HG03139 (cell line): ENCODE measurements at regions not wholly inside any gene's neighbourhood (a gene's known extent, or its start where the extent isn't known, plus 50 kb on each side); places are given as distances from the start of the nearest gene placed in this dataset.

Experiments used
- ATAC-seq: cut with Tn5 transposase; IDR thresholded peaks from one replicate; pipeline ENCODE4 v1.9.1; 2021; ENCODE audit not compliant: unreplicated experiment

DNA sequence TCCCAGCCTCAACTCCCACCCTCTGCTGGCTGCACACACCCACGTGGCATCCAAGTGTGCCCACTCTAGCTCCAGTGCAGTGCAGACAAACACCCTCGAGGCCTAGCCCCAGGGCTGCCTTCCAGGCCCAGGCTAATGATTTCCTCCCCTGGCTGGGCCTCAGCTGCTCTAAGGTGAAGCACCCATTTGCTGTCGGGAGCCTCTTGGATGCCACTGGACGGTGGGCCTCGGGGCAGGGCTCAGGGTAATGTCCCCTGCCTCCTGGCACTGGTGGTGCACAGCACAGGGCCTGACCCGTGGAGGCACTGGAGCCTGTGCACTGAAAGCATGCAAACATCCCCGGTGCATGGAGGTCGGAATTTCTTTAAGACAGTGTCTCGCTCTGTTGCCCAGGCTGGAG, 635.2 kb downstream of the TBC1D22A start:
- no peak for ATAC-seq

DNA sequence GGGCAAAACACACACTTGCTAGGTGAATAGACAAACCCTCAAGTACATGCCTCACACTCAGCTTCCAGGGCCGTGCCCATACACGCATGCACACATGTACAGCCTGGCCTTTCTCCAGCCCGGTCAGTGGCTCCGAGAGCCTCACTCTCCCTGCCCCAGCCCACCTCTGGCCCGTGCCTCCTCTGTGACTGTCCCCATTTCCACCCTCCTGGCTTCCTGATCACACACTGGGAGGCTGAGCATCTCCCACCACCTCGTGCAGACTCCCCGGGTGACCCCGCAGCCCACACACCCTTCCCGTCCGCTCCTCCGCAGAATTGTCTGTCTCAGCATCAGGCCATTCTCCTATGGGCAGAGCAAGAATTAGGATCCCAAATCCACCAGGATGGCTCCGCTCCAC, 634.1 kb downstream of the TBC1D22A start:
- ATAC-seq, result no peak

DNA sequence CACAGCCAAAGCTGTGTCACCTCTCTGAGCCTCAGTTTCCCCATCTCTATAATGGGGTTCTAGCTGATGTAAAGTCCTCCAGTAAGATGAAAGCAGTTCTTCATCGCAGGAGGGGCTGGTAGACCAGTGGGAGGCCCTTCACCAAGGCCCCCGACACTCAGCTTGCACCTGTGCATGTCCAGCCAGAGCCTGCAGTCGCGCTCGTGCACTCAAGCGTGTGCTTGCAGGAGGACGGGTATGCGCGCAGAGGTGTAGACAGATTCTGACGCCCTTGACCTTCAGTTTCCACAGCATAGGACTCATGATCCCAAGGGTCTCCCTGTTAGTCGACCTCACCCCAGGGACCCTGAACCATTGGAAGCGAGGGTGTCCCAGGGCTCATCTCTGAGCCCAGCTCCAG, 633.7 kb downstream of the TBC1D22A start:
- no peak for ATAC-seq

DNA sequence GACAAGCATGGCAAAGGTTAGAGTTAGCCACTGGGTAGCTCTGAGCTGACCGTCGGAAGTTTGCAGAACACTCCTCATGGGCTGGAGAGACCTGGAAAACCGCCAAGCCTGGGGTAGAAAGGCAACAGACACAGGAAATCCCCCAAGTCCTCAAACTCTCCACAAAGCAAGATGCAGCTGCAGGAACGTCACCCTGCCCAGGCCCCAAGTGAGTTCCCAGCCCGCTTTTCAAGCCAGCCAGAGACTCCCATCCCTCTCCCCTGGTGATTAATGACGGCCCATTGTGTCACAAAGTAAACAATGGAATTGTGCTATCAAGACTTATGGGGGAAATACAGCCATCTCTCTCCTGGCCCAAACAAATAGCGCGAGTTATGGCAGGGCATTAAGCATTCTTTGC, 633.0 kb downstream of the TBC1D22A start:
- ATAC-seq, result no peak

DNA sequence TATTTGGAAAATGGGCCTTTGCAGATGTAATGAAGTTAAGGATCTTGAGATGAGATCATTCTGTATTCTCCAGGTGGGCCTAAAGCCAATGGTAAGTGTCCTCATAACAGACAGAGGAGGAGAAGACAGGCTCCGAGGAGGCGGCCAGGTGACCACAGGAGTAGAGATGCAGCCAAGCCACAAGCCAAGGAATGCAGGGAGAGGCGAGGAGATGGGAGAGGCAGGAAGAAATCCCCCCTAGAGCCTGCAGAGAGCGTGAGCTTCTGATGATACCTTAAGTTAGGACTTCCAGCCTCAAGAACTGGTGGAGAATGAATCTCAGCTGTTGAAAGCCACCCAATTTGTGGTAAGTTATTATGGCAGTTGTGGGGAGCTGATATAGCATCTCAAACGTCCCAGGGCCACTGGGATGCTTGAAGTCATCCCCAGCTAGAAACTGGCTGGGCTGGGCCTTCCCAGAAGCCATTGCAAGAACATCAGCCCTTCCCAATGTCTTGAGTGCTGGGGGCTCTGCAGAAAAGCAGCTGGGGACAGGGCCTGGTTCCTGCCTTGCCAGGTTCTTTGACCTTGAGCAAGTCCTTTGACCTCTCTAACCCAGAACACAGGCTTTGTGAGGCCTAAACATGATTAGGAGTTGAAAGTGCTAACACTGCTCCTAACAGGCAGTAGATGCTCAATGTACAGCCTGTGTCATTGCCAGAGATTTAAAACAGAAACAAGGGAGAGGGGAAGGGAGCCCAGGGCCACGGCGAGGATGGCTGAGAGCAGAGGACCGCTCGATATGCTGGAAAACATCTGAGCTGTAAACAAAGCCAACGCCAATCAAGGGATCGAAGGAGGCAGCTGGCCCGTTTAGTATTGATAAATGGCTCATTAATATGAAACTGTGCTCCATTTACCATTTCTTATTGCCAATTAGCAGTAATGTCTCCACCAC, 632.3 kb downstream of the TBC1D22A start:
- ATAC-seq, result no peak

DNA sequence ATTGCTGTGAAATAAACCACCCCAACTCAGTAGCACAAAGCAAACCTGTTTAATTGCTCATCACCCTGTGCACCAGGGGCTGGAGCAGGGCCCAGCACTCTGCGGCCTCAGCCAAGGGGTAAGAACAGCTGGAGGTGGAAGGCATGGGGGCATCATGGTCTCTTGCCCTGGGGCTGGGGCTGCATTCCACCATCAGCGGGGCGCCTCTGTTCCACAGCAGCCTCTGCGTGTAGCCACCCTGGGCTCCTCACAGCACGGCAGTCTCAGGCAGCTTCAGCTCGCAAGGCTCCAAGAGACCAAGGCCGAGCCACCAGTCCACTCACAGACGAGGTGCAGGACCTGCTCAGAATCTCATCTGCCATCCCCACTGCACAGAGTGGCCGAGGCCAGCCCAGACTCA, 630.7 kb downstream of the TBC1D22A start:
- ATAC-seq, result no peak

DNA sequence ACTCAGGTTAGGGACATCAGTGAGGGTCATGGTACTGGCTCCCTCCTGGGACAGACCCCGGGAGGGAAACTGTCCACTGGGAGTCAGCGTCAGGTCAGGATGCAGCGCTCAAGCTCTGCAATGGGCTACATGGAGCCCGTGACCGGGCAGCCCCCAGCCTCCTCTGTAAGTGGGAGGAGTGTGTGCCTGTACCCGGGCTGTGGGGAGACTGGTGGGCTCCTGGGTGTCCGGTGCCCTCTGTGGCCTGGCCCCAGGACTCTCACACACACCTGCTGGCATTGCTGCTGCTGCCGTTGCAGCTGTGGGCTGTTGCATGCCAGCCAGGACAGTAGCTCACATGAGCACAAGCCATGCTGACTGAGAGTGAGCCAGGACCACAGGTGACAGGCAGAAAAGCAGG, 630.3 kb downstream of the TBC1D22A start:
- ATAC-seq, result no peak

DNA sequence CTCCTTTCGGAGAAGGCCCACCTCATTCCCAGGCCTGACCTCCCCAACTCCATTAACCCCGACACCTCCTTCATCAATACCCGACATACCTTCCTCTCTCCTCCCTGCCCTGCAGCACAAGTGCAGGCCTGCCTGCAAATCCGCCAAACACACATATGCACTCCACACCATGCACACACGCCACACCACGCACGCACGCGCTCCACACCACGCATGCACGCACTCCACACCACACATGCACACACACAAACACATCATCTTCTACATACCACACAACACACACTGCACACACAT, 629.6 kb downstream of the TBC1D22A start:
- no peak for ATAC-seq

DNA sequence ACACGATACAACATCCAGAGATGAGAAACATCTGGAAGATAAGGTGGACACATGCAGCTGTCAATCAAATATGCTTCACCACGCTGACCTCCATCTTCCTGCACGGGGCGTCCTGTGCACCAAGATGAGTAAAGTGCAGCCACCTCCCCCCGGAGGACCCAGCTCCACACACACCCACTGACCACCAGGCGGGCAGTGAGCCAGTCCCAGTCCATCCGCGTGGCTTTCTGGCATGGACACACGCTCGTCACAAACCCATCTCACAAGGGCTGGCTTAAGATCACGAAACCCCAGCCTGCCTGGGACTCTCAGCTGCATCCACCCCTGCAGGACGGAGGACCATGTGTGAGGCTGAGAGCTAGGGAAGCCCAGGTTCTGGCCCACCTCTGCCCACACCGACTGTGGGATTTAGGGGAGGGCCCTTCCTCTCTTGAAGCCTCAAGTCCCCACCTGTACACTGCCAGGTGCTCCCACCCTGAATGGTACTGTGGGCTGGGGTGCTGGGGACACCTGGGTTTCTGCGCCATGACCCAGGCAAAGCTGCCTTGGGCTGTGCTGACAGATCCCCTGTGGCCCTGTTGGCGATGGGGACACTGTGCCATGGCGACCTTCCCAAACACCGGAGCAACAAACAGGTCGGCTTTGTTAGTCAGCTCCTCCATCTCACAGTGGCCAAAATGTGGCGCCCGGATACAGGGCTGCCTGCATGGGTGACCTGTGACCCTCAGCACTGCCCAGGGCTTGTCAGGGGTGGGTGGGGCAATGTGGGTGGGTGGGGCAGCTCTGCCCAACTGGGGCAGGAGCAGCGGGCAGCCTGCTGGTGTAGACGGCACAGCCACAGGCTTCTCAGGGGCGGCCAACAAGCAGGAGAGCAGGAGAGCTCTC, 629.0 kb downstream of the TBC1D22A start:
- ATAC-seq, result no peak

DNA sequence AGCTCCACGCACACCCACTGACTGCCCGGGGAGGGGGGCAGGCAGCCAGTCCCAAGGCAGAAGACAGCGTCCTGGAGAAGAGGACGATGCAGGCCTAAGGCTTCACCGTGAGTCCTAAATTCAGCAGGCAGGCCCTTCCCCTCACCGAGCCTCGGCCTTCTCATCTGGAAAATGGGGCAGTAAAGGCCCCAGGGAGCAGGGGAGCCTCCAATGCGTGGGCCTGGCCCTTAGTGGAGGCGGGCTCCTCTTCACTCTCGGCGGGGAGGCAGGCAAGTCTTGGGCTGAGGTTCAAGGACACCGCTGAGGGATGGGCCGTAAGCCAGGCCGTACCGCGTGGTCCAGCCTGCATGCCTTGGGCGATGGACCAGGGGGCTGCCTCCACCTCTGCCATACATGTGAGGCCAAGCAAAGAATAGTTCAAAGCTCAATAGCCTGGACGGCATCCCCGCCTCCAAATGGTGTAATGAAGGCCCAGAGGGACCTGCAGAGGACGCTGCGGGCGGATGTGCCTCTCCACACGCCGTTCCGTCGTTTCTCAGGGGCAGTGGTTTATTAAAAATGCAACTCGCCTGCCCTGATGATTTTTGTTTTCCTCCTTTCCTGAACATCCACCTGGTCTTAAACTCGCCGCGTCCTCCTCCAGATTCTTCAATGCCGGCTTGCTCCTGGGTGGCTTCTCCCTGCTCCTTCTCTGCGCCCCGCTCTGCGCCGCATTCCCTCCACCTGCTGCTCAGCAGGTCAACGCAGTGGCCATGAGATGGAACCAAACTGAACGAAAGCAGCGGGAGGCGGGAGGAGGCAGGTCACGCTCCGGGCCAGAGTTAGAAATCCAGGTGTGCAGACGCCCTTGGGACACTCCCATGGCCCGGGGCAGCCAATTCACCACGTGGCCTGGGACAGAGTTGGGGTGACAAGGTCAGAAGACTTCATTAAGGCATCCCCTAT, 627.8 kb downstream of the TBC1D22A start:
- no peak for ATAC-seq

DNA sequence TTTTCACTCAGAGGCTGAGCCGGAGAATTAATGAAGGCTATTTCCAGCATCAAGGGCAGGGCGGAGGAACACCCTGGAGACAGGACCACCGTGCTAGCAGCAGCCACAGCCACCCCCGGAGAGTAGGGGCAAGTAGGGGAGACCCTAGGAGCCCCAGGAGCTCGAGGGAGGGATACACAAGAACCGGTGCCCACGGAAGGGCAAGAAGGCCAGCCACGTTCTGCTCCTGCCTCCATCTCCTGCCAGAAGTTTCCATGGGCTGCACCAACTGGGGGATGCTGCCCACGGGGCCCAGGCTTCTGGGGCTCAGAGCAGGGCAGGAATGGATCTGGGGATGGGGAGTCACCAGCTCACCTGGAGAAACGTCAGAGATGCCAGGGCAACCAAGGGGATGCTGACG, 626.8 kb downstream of the TBC1D22A start:
- no peak for ATAC-seq

DNA sequence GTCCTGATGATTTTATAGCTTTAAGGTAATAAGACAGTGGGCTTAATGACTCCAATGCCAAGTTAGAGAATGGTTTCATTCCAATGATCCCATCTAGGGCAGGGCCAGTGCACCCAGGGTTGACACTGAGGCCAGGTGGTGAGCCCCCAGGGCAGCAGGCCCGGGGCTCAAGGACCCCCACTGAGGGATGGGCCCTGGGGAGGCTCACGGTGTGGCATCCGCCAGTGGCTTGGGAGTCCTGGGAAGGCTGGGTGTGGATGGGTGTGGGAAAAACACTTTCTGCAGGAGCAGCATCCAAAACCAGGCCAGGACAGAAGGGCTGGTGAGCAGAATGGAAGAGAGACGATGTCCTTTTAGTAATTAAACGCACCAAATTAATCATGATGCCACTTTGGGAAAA, 626.3 kb downstream of the TBC1D22A start:
- ATAC-seq, result no peak

DNA sequence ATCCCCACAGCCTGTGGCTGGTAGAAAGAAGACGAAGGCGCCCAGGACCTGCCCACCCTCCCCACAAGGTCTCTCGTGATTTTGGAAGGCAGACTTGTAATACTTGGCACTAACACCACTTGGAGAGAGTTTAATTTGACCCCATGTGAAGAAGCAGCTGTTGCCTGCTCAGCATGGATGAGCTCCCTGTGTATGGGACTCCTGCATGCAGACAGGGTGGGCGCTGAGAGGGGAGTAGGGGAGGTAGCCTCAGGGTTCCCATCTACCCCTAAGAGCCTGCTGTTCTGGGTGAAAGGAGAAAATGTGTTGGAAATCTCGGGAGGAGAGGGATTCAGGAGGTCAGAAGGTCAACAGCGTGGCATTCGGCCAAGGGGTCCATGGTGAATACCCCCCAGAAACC, 625.9 kb downstream of the TBC1D22A start:
- no peak for ATAC-seq

DNA sequence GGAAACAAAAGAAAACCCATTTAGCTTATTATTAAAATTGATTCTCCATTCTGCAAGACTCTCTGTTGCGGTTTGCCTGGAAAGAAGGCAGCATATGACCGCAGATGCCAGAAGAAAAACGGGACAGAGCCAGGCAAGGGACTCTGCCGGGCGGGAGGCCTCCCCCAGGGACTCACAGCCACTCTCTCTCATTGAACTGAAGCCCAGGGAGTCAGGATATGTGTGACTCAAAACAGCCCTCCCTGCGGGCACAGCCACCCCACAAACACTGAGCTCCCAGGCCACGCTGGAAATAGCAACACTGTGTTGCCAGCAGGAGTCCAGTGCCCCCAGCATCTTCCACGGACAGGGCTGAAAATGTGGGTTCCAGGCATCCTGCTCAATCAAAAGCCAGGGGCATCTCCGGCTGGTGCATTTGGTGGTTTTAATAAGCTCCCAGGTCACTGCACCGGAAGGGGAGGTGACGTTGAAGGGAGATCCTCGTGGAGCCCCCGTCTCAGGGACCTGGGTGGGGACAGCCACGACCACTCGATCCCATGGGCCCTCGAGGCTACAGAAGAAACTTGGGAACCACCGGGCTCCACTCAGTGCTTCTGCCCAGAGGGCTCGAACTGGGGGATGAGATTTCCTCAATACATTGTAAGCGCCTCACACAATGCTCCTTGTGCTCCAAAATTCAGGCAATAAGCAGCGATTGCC, 624.5 kb downstream of the TBC1D22A start:
- no peak for ATAC-seq

DNA sequence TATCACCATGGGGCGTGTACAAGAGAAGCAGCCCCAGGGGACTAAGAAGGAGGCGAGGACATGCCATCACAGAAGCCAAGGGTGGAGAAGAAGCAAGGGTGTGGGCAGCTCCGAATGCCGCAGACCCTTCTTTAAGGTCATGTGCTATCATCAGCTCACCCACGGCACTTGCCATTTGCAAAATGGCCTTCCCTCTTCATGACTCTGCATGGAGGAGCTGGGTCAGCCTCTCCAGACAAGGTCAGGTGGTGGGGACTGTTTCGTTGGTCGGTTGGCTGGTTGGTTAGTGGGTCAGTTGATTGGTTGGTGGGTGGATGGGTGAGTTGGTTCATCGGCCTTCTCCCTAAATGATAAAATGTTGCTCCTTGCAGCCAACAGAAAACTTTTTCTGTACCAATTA, 622.5 kb downstream of the TBC1D22A start:
- ATAC-seq, result no peak

DNA sequence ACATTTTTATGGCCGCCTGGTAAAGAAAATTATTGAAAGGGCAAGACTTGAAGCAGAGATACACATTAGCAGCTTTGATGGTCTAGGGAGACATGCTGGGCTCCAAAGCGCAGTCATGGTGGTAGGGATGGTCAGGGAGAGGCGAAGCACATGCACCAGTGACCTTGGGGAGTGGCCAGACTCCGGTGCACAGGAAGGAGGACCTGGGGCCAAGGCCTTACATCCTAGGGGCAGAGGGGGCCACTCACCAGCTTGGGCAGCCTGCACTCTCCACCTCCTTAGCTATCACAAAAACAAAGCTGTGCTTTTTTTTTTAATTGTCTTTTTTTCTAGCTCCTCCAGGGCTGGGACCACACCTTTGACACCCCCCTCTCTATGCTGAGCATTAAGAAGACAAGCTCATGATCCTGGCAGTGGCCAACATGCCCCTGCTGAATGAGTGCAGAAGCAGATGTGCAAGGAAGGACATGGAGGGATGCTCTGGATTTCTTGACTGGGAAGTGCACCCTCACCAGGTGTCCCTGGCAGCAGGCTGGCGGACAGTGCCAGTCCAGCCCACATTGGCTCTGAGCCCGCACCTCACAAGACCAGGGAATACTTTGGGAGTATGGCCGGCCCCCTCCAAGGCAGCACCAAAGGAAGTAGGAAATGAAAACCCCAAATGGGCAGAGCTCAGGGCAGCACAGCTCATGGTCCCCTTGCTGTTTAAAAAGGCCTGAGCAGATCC, 619.9 kb downstream of the TBC1D22A start:
- no peak for ATAC-seq

DNA sequence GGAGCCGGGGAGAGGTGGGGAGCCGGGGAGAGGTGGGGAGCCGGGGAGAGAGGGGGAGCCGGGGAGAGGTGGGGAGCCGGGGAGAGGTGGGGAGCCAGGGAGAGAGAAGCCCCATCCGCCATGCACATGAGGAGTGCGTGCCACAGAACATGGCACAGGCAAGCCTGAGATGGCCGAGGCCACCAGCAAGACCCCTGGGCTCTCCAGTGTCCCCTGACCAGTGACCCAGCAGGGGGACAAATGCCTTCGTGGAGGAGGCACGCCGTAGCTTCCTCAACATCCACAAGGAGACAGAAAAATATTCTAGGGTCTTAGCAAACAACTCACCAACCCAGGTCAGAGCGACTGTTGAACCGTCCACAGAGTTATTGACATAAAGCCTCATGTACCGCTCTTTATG, 618.8 kb downstream of the TBC1D22A start:
- ATAC-seq, result no peak

DNA sequence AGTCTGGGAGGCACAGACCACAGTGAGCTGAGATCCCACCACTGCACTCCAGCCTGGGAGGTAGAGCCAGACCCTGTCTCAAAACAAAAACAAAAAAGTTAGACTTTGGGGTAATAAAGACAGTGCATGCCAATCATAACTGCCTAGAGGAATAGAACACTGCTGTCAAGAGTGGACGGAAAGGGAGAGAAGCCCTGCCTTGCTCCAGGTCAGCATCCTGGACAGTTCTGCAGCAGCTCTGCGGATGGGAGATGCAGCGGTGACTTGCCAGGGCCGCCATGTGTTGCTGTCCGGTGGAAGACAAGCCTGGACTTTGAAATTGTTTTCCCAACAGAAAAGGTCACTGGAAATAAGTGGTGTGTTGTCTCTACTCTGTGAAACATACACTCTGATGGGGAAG, 618.2 kb downstream of the TBC1D22A start:
- no peak for ATAC-seq

DNA sequence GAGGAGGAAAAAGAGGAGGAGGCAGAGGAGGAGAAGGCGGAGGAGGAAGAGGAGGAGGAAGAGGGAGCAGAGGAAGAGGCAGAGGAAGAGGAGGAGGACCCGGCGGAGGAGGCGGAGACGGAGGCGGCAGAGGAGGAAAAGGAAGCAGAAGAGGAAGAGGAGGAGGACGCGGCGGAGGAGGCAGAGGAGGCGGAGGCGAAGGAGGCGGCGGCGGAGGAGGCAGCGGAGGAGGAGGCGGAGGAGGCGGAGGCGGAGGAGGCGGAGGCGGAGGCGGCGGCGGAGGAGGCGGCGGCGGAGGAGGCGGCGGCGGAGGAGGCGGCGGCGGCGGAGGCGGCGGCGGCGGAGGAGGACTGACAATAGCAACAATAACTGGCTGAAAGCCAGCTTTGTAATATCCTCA, 616.6 kb downstream of the TBC1D22A start:
- ATAC-seq, result no peak
